ENCODE measurements at regions not wholly inside any gene's neighbourhood (a gene's known extent, or its start where the extent isn't known, plus 50 kb on each side); places are given as distances from the start of the nearest gene placed in this dataset.

DNA sequence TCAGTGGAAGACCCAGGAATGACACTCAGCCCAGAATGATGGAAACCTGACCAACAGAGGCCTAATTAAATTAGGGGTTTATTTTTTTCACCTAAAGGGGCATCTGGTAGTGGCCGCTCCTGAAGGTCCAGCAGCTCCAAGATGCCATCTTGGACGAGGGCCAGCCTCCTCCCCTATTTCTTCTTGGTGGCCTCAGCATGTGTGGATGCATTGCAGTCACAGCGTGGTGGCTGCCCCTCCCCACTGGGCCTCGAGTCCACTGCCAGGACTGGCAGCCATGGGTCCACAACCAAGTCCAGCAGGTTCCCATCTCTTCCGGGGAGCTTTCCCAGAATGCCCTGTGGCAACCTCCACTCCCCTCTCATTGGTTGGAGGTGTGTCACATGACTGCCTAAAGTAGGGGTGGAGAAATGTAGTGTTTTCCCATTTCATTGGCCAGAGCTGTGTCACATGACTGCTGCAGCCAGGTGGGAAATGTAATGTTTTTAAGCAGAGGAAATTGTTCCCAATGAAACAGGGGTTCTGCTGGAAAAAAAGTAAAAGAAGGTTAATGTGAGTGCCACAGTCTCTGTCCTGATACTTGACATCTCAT lies 628.2 kb downstream of the PTPRU start:
- no peaks in the 10 kb centered on the region for H3K36me3 ChIP-seq
- H3K9me3 ChIP-seq, result no peaks in the 10 kb centered on the region
- no peaks in the 10 kb centered on the region for H3K4me1 ChIP-seq
- no peak overlapping the region for H3K27ac ChIP-seq
- DNase-seq (ENCODE audit: low spot score in 2 of 2), result no peak
- TF ChIP-seq, protein P1, sequence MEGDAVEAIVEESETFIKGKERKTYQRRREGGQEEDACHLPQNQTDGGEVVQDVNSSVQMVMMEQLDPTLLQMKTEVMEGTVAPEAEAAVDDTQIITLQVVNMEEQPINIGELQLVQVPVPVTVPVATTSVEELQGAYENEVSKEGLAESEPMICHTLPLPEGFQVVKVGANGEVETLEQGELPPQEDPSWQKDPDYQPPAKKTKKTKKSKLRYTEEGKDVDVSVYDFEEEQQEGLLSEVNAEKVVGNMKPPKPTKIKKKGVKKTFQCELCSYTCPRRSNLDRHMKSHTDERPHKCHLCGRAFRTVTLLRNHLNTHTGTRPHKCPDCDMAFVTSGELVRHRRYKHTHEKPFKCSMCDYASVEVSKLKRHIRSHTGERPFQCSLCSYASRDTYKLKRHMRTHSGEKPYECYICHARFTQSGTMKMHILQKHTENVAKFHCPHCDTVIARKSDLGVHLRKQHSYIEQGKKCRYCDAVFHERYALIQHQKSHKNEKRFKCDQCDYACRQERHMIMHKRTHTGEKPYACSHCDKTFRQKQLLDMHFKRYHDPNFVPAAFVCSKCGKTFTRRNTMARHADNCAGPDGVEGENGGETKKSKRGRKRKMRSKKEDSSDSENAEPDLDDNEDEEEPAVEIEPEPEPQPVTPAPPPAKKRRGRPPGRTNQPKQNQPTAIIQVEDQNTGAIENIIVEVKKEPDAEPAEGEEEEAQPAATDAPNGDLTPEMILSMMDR (IDR thresholded peaks at IDR 0.05), result no peak
- intact Hi-C loops (cut with DNase I), result no loop called here
- H3K4me3 ChIP-seq, result no peak overlapping the region
- H3K27me3 ChIP-seq, result no peaks in the 10 kb centered on the region

DNA sequence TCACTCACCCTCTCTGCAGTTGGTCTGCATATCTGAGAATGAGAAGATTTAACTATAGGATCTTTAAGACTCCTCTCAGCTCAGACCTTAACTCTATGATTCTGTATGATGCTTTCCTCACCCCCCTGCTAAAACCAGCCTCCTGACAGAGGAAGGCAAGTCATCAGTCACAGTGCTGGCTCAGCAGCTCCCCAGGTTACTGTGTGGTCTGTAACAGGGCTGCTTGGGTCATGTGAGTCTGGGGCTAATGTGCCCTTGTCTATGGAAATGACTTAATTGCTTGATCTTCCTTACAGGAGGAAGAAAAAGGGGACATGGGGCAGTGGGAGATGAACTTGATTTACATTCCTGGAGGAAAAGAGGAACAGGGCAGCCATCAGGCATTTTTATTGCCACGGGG lies 625.6 kb downstream of the PTPRU start:
- no peak overlapping the region for H3K4me3 ChIP-seq
- no peaks in the 10 kb centered on the region for H3K27me3 ChIP-seq
- DNase-seq (ENCODE audit: low spot score in 2 of 2), result no peak
- TF ChIP-seq, protein P1 (IDR thresholded peaks at IDR 0.05), result no peak
- H3K27ac ChIP-seq, result no peak overlapping the region
- H3K4me1 ChIP-seq, result no peaks in the 10 kb centered on the region
- H3K36me3 ChIP-seq, result no peaks in the 10 kb centered on the region
- intact Hi-C loops (cut with DNase I), result no loop called here
- no peaks in the 10 kb centered on the region for H3K9me3 ChIP-seq

DNA sequence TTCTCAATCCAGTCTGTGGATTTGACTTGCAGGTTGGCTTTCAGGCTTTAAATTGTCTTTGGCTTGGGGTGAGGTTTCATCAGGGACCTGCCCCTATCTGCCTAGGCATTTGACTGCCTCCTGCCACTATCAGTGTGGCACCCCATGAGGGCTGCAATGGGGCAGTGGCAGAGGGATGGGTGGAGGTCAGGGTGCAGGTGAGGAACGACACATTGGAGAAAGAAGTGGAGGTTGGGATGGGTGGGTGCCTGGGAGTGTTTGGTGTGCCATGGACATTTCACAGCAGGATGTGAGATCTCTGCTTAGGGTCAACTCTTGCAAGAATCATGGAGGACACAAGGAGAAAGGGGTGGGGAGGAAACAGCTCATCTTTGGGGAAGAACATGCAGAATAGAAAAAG lies 625.1 kb downstream of the PTPRU start:
- intact Hi-C loops (cut with DNase I), result no loop called here
- Histone ChIP-seq H3K27me3 (no peaks in the 10 kb centered on the region), H3K27ac (no peak overlapping the region), H3K9me3 (no peaks in the 10 kb centered on the region), H3K36me3 (no peaks in the 10 kb centered on the region), H3K4me3 (no peak overlapping the region), H3K4me1 (no peaks in the 10 kb centered on the region)
- DNase-seq (ENCODE audit: low spot score in 2 of 2), result no peak
- TF ChIP-seq, protein P1 (IDR thresholded peaks at IDR 0.05), result no peak

DNA sequence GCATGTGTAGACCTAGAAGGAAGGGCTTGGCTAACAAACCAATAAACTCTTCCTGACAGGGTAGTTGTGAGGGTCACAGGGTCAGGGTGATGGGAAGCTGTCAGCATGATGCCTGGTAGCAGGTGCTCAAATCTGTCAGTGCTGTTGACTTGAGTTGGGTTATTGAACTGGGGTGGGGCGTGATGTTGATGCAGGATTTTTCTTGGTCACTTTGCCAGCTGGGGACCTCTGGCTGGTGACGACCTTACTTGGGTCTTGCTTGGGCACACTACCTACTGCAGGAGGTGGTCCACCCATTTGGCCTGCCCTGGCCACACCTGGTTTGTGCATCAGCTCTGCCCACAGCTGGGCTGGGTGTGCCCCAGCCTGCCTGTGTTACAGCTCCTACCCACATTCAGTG lies 624.4 kb downstream of the PTPRU start:
- Histone ChIP-seq H3K27me3 (no peaks in the 10 kb centered on the region), H3K36me3 (no peaks in the 10 kb centered on the region)

DNA sequence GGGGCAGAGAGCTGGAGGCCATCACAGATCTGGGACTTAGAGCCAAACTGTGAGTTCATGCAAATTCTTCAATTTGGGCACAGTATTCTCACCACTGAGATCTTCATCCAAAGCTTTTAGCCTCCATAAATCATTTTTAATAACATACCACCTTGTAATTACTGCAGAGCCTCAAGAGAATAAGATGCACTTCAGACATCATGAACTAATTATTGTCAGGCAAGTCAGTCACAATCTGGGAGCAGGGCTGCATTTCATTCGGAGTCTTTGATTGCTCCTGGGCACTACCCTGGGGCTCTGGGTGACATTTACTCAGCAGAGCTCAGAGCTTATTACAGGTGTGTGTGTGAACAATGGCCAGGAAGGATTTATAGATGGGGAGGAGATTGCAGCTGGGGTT lies 623.7 kb downstream of the PTPRU start:
- Histone ChIP-seq H3K27ac (no peak overlapping the region), H3K4me3 (no peak overlapping the region), H3K9me3 (no peaks in the 10 kb centered on the region), H3K36me3 (no peaks in the 10 kb centered on the region), H3K4me1 (no peaks in the 10 kb centered on the region), H3K27me3 (no peaks in the 10 kb centered on the region)
- DNase-seq (ENCODE audit: low spot score in 2 of 2), result no peak
- intact Hi-C loops (cut with DNase I), result no loop called here
- TF ChIP-seq, protein P1 (IDR thresholded peaks at IDR 0.05), result no peak

More for the DNA sequence above, 624.4 kb downstream of the PTPRU start:
- intact Hi-C loops (cut with DNase I), result no loop called here
- Histone ChIP-seq H3K4me3 (no peak overlapping the region), H3K27ac (no peak overlapping the region), H3K4me1 (no peaks in the 10 kb centered on the region), H3K9me3 (no peaks in the 10 kb centered on the region)
- TF ChIP-seq, protein P1 (IDR thresholded peaks at IDR 0.05), result no peak
- DNase-seq (ENCODE audit: low spot score in 2 of 2), result no peak

DNA sequence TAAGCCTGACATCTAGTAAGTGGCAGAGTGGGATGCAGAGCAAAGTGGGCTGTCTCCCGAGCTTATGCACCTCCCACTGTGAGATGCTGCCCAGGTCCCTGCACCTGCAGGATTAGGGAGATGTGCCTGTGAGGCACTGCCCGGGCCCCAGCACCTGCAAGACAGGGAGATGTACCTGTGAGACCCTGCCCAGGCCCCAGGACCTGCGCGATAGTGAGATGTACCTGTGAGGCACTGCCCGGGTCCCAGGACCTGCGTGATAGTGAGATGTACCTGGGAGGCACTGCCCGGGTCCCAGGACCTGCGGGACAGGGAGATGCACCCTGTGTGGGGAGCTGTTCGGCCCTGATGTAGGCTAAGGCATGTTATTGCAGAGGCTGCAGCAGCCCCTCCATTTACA lies 622.8 kb downstream of the PTPRU start:
- intact Hi-C loops (cut with DNase I), result no loop called here
- no peaks in the 10 kb centered on the region for H3K4me1 ChIP-seq
- no peak for DNase-seq (ENCODE audit: low spot score in 2 of 2)
- H3K36me3 ChIP-seq, result no peaks in the 10 kb centered on the region
- TF ChIP-seq, protein P1 (IDR thresholded peaks at IDR 0.05), result no peak
- H3K9me3 ChIP-seq, result no peaks in the 10 kb centered on the region
- H3K27me3 ChIP-seq, result no peaks in the 10 kb centered on the region
- no peak overlapping the region for H3K27ac ChIP-seq
- H3K4me3 ChIP-seq, result no peak overlapping the region
